PC-3 (cell line): ENCODE measurements at regions not wholly inside any gene's neighbourhood (a gene's known extent, or its start where the extent isn't known, plus 50 kb on each side); places are given as distances from the start of the nearest gene placed in this dataset.

Experiments used
- ATAC-seq: fragments of 200-7000 bp; cut with Tn5 transposase; 2 replicates; pipeline ENCODE4 v1.9.1; 2020; ENCODE audit warnings: mild to moderate bottlenecking, moderate library complexity
- BruUV-seq: library from RNA; stranded (reverse); fragments of 400-500 nt; replicated peaks from 2 replicates; lab custom pipeline; 2021; lab: Mats Ljungman, UMichigan
- CTCF ChIA-PET: fragments of 300-600 bp; sonication (Branson Sonifier 250); formaldehyde crosslinking; loops from one replicate; lab custom pipeline; 2022; ENCODE audit warnings: antibody characterized with exemption; lab: Charles Lee
- POLR2A ChIA-PET: fragments of 300-600 bp; sonication (Branson Sonifier 250); formaldehyde crosslinking; loops from one replicate; lab custom pipeline; 2022; ENCODE audit warnings: antibody characterized with exemption; ENCODE audit not compliant: unreplicated experiment; lab: Charles Lee
- DNase-seq: peaks from one replicate; pipeline ENCODE4 v3.0.0-alpha.2; 2015
- H2AFZ ChIP-seq: fragments of 300-600 bp; sonication (generic); 2 replicates; pipeline ENCODE4 v1.6.0; 2016; ENCODE audit warnings: antibody characterized with exemption, low read length
- H3F3A ChIP-seq: fragments of 300-600 bp; sonication (generic); one replicate; pipeline ENCODE4 v1.6.0; 2017; ENCODE audit warnings: antibody characterized with exemption, low read length, control low read depth, mild to moderate bottlenecking; ENCODE audit not compliant: unreplicated experiment
- H3K27ac ChIP-seq: fragments of 300-600 bp; sonication (generic); 2 replicates; pipeline ENCODE4 v1.5.1; 2016; ENCODE audit warnings: mild to moderate bottlenecking, low read length
- H3K27me3 ChIP-seq: fragments of 300-600 bp; sonication (generic); 2 replicates; pipeline ENCODE4 v1.6.1; 2016; ENCODE audit warnings: low read length, mixed read lengths
- H3K36me3 ChIP-seq: fragments of 300-600 bp; sonication (generic); 2 replicates; pipeline ENCODE4 v1.6.1; 2016; ENCODE audit warnings: low read depth, mixed run types, low read length, mixed read lengths
- H3K4me1 ChIP-seq: fragments of 300-600 bp; sonication (generic); 2 replicates; pipeline ENCODE4 v1.5.1; 2016; ENCODE audit warnings: low read length; ENCODE audit not compliant: insufficient read depth
- H3K4me2 ChIP-seq: fragments of 300-600 bp; sonication (generic); 2 replicates; pipeline ENCODE4 v1.6.0; 2016; ENCODE audit warnings: low read length
- H3K4me3 ChIP-seq: fragments of 300-600 bp; sonication (generic); 2 replicates; pipeline ENCODE4 v1.5.1; 2016; ENCODE audit warnings: mild to moderate bottlenecking, low read length, mixed read lengths
- H3K79me2 ChIP-seq: fragments of 300-600 bp; sonication (generic); 2 replicates; pipeline ENCODE4 v1.6.1; 2017; ENCODE audit warnings: low read length, mixed read lengths
- H3K9ac ChIP-seq: fragments of 300-600 bp; sonication (generic); 2 replicates; pipeline ENCODE4 v1.6.0; 2016; ENCODE audit warnings: mild to moderate bottlenecking, low read length
- H3K9me2 ChIP-seq: fragments of 300-600 bp; sonication (generic); replicated peaks from 2 replicates; pipeline ENCODE4 v1.6.1; 2016; ENCODE audit warnings: mixed run types, low read length, mixed read lengths
- H3K9me3 ChIP-seq: fragments of 300-600 bp; sonication (generic); 2 replicates; pipeline ENCODE4 v1.6.1; 2016; ENCODE audit warnings: low read length, mixed read lengths
- H4K20me1 ChIP-seq: fragments of 300-600 bp; sonication (generic); 2 replicates; pipeline ENCODE4 v1.6.1; 2016; ENCODE audit warnings: low read length, mixed read lengths
- EZH2 ChIP-seq: fragments of 300-600 bp; sonication (generic); IDR thresholded peaks from one replicate; pipeline ENCODE4 v1.6.1; 2017; ENCODE audit warnings: antibody characterized with exemption, mild to moderate bottlenecking, low read length; ENCODE audit not compliant: unreplicated experiment
- EZH2phosphoT487 ChIP-seq: fragments of 300-600 bp; sonication (generic); IDR thresholded peaks from 2 replicates; pipeline ENCODE4 v1.6.1; 2018; ENCODE audit warnings: mild to moderate bottlenecking, antibody characterized with exemption, low read length, borderline replicate concordance
- intact Hi-C: fragments of 100-400 bp; cut with micrococcal nuclease; formaldehyde crosslinking; loops from 2 replicates; pipeline ENCODE4 v1.9.0; 2023
- TF ChIP-seq, protein P1 (sequence below): fragments of 300-600 bp; sonication (generic); conservative IDR thresholded peaks from 2 replicates; pipeline ENCODE4 v1.5.1; 2017; ENCODE audit warnings: antibody characterized with exemption, low read depth, mild to moderate bottlenecking, low read length

DNA sequence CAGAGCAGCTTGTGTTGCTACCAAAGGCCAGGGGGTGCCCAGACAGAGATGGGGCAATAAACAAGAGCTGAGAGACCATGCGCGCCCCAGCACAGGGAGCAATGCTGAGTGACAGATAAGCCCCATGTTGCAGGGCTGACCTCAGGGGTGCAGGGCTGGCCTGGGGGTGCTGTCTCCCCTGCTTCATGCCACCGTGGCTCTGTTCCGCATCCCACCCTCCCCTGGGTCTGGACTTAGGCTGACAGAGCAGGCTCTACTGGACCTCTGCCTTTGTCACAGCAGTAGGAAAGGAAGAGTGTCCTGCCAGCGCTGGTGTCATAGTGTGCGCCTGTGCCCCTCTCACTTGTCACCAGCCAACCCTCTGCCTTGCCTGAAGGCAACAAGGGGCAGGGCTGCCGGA is 67.4 kb upstream of the IQSEC1 start:
- no peak overlapping the region for H3K27ac ChIP-seq
- H3K79me2 ChIP-seq, result no peaks in the 10 kb centered on the region
- H3K4me1 ChIP-seq, result no peaks in the 10 kb centered on the region
- H3K9me2 ChIP-seq, result no peaks in the 10 kb centered on the region
- no peak overlapping the region for H3K4me2 ChIP-seq
- no TSS peak for BruUV-seq
- no peaks in the 10 kb centered on the region for H3K9me3 ChIP-seq
- no peaks in the 10 kb centered on the region for H3F3A ChIP-seq
- no peaks in the 10 kb centered on the region for H3K36me3 ChIP-seq
- no peak for ATAC-seq
- DNase-seq, result no peak
- no peak overlapping the region for H3K4me3 ChIP-seq
- no peaks in the 10 kb centered on the region for H3K27me3 ChIP-seq
- ChIA-PET POLR2A (no interaction called here), CTCF (no interaction called here)
- TF ChIP-seq EZH2phosphoT487 (no peak), EZH2 (no peak)
- TF ChIP-seq, protein P1, sequence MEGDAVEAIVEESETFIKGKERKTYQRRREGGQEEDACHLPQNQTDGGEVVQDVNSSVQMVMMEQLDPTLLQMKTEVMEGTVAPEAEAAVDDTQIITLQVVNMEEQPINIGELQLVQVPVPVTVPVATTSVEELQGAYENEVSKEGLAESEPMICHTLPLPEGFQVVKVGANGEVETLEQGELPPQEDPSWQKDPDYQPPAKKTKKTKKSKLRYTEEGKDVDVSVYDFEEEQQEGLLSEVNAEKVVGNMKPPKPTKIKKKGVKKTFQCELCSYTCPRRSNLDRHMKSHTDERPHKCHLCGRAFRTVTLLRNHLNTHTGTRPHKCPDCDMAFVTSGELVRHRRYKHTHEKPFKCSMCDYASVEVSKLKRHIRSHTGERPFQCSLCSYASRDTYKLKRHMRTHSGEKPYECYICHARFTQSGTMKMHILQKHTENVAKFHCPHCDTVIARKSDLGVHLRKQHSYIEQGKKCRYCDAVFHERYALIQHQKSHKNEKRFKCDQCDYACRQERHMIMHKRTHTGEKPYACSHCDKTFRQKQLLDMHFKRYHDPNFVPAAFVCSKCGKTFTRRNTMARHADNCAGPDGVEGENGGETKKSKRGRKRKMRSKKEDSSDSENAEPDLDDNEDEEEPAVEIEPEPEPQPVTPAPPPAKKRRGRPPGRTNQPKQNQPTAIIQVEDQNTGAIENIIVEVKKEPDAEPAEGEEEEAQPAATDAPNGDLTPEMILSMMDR, result no peak
- no peak overlapping the region for H3K9ac ChIP-seq
- H2AFZ ChIP-seq, result no peak overlapping the region
- H4K20me1 ChIP-seq, result no peaks in the 10 kb centered on the region
- intact Hi-C loops, result no loop called here

DNA sequence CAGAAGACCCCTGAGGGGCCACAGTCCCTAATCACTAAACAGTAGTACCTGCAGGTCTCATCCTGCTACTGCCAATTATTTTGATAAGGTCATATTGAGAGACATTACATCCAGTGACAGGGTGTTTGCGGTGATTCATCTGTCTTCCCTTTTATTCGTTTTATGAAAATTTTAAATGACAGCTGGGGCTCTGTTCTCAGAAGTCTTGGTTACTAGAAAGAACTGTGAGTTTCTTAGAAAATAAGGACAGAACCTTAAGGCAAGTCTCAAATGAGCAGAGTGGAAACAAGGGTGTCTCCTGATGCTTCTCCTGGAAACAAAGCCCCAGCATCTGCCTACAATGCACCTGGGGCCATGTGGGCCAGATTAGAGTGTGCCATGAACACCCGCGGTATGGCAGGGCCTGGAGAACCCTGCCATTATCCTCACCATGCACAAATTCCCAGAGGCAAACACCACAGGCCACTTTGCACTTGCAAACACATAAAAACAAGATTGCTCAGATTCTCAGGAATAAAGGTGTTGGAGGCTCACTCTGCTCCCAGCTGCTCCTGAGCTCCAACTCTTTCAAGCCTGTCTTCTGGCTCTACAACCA is 66.3 kb upstream of the IQSEC1 start:
- CTCF ChIA-PET, result no interaction called here
- Histone ChIP-seq H3K4me3 (no peak overlapping the region), H3K9ac (no peak overlapping the region), H3K27me3 (no peaks in the 10 kb centered on the region), H3K79me2 (no peaks in the 10 kb centered on the region), H3K4me1 (no peaks in the 10 kb centered on the region), H3K27ac (no peak overlapping the region), H3K36me3 (no peaks in the 10 kb centered on the region), H4K20me1 (no peaks in the 10 kb centered on the region), H3K4me2 (no peak overlapping the region), H3F3A (no peaks in the 10 kb centered on the region), H3K9me3 (no peaks in the 10 kb centered on the region), H3K9me2 (no peaks in the 10 kb centered on the region), H2AFZ (no peak overlapping the region)
- no TSS peak for BruUV-seq
- DNase-seq, result no peak
- ATAC-seq, result no peak
- intact Hi-C loops, result no loop called here
- POLR2A ChIA-PET, result no interaction called here
- TF ChIP-seq, protein P1, result no peak
- TF ChIP-seq EZH2phosphoT487 (no peak), EZH2 (no peak)

DNA sequence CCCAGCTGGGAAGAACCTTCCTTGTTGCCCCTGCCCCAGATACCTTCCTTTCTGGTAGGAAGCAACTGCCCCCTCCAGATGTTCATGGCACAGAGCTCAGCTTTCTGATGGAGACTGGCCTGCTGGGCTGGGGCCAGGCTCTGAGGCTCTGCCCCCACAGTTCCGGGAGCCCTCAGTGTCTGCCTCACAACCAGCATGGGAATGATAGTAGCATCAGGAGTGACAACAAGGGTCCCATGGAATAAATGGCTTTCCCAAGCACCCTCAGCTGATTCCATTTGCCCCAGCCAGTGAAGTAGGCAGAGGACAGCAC is 65.6 kb upstream of the IQSEC1 start:
- H3K9me3 ChIP-seq, result no peaks in the 10 kb centered on the region
- H3K9me2 ChIP-seq, result no peaks in the 10 kb centered on the region
- TF ChIP-seq, protein P1, result no peak
- TF ChIP-seq EZH2 (no peak), EZH2phosphoT487 (no peak)
- no peak overlapping the region for H3K9ac ChIP-seq
- no peak overlapping the region for H3K27ac ChIP-seq
- H3K4me1 ChIP-seq, result no peaks in the 10 kb centered on the region
- intact Hi-C loops, result no loop called here
- ATAC-seq, result no peak
- DNase-seq, result no peak
- no peak overlapping the region for H3K4me3 ChIP-seq
- ChIA-PET CTCF (no interaction called here), POLR2A (interaction anchor here (0.6 kb wide), 1 partner anchor 104 kb away, joined by 3 read pairs; no protein-coding TSS in a partner anchor)
- no peaks in the 10 kb centered on the region for H3K27me3 ChIP-seq
- H3K79me2 ChIP-seq, result no peaks in the 10 kb centered on the region
- H3K4me2 ChIP-seq, result no peak overlapping the region
- BruUV-seq, result no TSS peak
- no peaks in the 10 kb centered on the region for H4K20me1 ChIP-seq
- no peak overlapping the region for H2AFZ ChIP-seq
- H3K36me3 ChIP-seq, result no peaks in the 10 kb centered on the region
- H3F3A ChIP-seq, result no peaks in the 10 kb centered on the region
